ENCODE measurements at regions not wholly inside any gene's neighbourhood (a gene's known extent, or its start where the extent isn't known, plus 50 kb on each side); places are given as distances from the start of the nearest gene placed in this dataset.

DNA sequence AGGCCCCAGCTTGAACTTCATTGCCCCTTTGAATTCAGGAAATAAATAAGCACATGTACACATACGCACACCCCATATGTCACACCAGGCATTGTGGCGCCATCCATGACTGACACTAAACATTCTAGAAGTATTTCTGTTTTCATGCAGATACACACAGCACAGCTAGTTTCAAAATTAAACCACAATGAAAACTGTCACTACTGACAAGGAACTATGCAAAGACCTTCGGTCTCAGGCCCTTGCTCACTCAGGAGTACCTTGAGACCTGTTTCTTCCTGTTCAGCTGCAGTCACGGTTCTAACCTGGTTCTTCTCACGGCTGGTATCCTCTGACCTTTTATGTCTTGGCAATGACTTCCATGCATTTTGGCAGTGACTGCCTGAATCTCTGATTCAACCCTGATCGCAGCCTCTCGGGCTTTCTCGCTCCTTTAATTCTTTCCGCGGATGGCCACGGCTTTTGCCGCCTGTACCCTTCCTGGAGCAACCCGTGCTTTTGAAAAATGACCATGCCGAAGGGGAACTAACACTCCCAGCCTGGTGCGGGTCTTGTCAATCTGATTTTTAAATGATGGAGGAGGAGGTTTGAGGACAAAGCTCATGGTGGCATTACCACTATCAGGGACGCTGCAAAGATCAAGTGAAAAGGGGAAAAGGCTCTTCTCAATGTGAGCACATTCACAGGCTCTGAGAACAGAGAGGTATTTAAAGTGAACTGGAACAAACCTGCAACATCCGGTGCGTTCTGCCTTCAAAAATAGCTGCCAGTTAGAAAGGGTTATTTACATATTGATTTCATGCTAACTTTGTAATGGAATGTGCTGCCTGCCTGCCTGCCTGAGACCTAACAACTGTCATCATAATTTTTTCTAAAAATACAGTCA, 384.6 kb downstream of the RRAGC start:
- DNase-seq (ENCODE audit: low read depth, low spot score) = no peak

- DNase-seq (ENCODE audit: low read depth, low spot score) = no peak
Measured at GRCh38 chr1:38466487-38466886, 393.1 kb downstream of the RRAGC start.

GRCh38 chr1:38465460-38465859, 394.1 kb downstream of the RRAGC start:
- no peak for DNase-seq (ENCODE audit: low read depth, low spot score)

DNA sequence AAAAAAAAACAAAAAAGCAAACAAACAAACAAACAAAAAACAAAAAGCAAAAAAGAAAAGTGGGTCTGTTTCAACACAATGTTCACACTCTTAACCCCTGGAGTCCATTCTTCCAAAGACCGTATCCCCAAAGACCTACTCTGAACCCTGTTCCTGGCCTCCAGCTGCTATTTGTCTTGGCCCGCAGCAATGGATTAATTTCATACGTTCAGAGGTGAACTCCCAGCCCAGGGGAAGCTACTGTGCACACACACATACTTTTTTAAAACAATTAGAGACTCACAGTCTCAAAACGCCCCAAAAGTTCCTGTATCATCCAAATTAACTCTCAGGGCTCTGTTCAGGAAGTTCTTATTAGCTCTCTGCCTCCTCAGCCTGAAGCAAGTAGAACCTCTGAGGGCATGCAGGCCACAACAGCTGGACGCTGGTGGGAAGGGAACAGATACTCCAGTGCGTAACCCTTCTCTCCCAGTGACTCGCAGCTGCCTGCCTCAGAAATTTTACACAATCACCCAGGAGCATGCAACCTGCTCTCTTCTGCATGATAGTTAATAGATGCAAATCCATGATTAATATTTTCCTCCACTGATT, 395.4 kb downstream of the RRAGC start:
- no peak for DNase-seq (ENCODE audit: low read depth, low spot score)

DNA sequence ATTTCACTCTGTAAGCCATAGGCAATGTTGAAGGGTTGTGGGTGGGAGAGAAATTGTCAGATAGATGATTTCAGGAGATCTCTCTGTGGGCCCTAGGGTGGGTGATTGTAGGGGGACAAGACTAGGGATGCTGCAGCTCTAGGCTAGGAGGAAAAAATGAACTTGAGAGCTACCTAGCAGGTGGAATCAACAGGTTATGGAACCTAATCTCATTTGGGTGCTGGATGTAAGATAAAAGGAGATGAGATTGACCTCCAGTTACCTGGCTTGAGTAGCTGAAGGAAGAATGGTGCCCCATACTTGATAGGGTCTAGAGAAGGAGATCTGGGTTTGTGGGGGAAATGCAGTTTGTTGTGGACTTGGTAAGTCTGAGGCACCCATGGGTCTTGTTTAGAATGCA, 396.5 kb downstream of the RRAGC start:
- no peak for DNase-seq (ENCODE audit: low read depth, low spot score)

DNA sequence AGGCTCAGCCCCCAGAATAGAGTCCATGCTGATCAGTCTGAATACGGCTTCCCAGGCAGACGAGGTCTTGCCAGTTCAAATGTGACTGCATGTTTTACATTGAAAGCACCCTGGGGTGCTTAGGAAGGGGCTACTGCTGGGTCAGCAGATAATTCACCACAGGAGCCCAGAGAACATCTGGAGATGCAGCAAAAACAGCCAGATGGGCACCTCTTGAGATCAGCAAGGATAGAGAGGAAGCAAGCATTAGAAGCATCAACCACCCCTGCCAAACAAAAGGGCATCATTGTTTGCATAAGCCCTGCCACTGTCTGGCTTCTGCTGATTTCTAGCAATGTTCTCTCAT, 403.1 kb downstream of the RRAGC start:
- DNase-seq (ENCODE audit: low read depth, low spot score) = no peak

GRCh38 chr1:38455829-38456530, 403.6 kb downstream of the RRAGC start:
- DNase-seq (ENCODE audit: low read depth, low spot score) = no peak

DNA sequence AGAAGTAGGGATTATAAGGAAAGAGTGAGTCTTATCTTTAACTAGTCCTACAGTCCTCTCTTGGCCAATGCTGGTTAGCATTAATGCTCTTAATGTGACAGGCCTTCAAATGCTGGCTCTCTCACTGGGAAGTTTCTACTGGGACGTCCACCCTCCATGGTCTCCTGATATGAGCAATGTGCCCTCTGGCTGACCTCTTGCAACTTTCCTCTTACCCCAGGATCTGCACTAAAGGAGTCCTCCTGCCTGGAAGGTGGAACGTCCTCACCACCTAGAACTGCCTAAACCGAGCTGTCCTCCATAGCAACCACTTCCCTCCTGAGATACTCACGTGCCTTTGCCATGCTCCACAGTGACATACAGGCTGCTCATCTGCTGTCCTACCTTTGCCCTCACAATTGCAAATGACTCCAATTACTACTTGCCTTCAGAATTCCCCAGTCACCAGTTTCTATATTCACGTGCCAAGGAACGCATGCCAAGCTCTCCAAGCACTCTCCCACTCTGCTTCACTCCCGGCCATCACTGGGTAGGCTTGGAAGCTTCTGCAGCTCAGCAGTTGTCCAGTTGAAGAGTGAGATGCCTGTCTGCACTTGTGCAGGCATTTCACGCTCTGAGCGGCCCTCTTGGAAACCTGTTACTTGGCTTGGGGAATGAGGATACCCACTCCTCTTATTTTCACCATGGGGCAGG, 404.7 kb downstream of the RRAGC start:
- no peak for DNase-seq (ENCODE audit: low read depth, low spot score)

DNA sequence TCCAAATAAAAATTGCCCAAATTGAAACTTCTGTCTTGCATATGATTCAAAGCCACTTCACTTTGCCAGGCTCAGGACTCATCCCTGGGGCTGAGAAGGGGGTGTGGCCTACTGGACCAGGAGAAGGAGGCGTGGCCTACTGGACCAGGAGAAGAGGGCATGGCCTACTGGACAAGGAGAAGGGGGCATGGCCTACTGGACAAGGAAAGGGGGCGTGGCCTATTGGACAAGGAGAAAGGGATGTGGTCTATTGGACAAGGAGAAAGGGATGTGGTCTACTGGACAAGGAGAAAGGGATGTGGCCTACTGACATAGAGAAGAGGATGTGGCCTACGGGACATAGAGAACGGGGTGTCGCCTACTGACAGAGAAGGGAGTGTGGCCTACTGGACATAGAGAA, 405.3 kb downstream of the RRAGC start:
- no peak for DNase-seq (ENCODE audit: low read depth, low spot score)

GRCh38 chr1:38452246-38452645, 405.7 kb upstream of the POU3F1 start:
- no peak for DNase-seq (ENCODE audit: low read depth, low spot score)

GRCh38 chr1:38451541-38451993, 405.0 kb upstream of the POU3F1 start:
- no peak for DNase-seq (ENCODE audit: low read depth, low spot score)

DNA sequence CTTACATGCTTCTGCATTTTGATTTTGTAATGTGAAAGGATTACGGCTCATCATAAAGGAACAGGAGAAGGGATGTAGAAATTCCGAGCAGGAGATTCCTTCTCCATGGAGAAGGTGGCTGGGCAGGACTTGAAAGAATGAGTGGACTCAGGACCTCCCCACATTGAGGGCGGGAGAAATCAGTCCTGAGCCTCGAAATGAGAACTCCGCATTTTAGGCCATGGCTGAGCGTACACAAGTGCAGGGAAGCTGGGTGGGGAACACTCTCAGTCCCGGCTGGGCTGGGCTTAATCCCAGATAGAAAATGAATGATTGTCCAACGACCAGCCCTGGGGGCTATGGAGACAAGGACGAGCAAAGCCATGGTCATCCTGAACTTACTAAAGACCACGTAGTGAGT, 402.3 kb upstream of the POU3F1 start:
- no peak for DNase-seq (ENCODE audit: low read depth, low spot score)

- no peak for DNase-seq (ENCODE audit: low read depth, low spot score)
Measured at GRCh38 chr1:38446936-38447335, 400.3 kb upstream of the POU3F1 start.

DNA sequence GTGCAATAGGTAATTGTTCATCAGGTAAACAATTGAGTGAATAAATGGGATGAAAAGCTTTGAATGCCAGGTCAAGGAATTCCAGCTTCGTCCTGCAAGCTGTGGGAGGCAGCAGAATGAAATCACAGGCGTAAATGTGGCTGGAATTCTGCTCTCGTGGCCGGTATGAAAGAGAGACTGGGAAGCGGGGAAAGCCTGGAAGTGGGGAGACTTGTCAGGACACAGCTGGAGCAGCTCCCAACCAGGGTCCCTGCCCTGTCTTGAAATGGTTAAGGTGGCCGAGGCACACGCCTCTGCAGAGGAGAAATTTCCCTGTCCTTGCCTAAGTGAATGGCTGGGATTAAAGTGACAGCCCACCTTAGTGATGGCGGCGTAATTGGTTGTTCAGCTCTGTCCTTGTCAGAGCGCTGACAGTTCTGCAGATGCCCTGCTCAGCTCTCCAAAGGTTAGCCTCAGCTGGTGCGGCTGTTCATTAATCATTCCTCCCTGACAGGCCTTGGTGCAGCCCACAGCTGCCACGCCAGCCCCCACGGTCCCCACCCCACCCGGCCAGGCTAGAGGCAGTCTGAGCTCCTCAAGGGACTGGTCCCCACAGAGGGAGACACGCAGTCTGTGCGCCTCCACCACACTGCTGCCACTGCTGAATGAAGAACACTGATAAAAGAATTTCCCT, 398.3 kb upstream of the POU3F1 start:
- no peak for DNase-seq (ENCODE audit: low read depth, low spot score)

GRCh38 chr1:38444311-38444710, 397.7 kb upstream of the POU3F1 start:
- DNase-seq (ENCODE audit: low read depth, low spot score) = no peak

- DNase-seq (ENCODE audit: low read depth, low spot score) = no peak
Measured at GRCh38 chr1:38440402-38440801, 393.8 kb upstream of the POU3F1 start.

GRCh38 chr1:38436749-38437148, 390.2 kb upstream of the POU3F1 start:
- DNase-seq (ENCODE audit: low read depth, low spot score) = no peak

- no peak for DNase-seq (ENCODE audit: low read depth, low spot score)
Measured at GRCh38 chr1:38436006-38436405, 389.4 kb upstream of the POU3F1 start.

GRCh38 chr1:38433084-38433722, 386.6 kb upstream of the POU3F1 start:
- DNase-seq (ENCODE audit: low read depth, low spot score) = no peak

- DNase-seq (ENCODE audit: low read depth, low spot score) = no peak
Measured at GRCh38 chr1:38431535-38432376, 385.2 kb upstream of the POU3F1 start.

Data from brain pericyte (primary cell).